IMR-90 (cell line): ENCODE measurements at regions not wholly inside any gene's neighbourhood (a gene's known extent, or its start where the extent isn't known, plus 50 kb on each side); places are given as distances from the start of the nearest gene placed in this dataset.

Experiments used
- ATAC-seq: fragments of 200-7000 bp; cut with Tn5 transposase; 2 replicates; pipeline ENCODE4 v1.9.1; 2020; ENCODE audit warnings: low read depth, mild to moderate bottlenecking, moderate library complexity
- BruUV-seq: library from RNA; stranded (reverse); fragments of 400-500 nt; replicated peaks from 2 replicates; lab custom pipeline; 2021; lab: Mats Ljungman, UMichigan
- CTCF ChIA-PET: fragments of 300-600 bp; formaldehyde crosslinking; extraction: SDS; loops from one replicate; lab custom pipeline; 2021; ENCODE audit warnings: antibody characterized with exemption; lab: Yijun Ruan, JAX
- POLR2A ChIA-PET: fragments of 300-600 bp; sonication (Branson Sonifier 250); formaldehyde crosslinking; loops from one replicate; lab custom pipeline; 2022; ENCODE audit warnings: antibody characterized with exemption; ENCODE audit not compliant: unreplicated experiment; lab: Charles Lee
- DNase-seq: peaks from one replicate; pipeline ENCODE4 v3.0.0; 2013
- H2AFZ ChIP-seq: replicated peaks from 2 replicates; pipeline ENCODE3; 2013; ENCODE audit warnings: low read length, mild to moderate bottlenecking; ENCODE audit not compliant: poor library complexity
- H2AK5ac ChIP-seq: 2 replicates; pipeline ENCODE4 v1.6.1; 2013; ENCODE audit warnings: low read depth, low read length, inconsistent platforms
- H2AK9ac ChIP-seq: replicated peaks from 2 replicates; pipeline ENCODE3; 2013; ENCODE audit warnings: mild to moderate bottlenecking, low read depth, low read length, moderate library complexity; ENCODE audit not compliant: poor library complexity
- H2BK120ac ChIP-seq: 2 replicates; pipeline ENCODE4 v1.6.1; 2013; ENCODE audit warnings: low read depth, low read length, inconsistent platforms
- H2BK15ac ChIP-seq: 3 replicates; pipeline ENCODE4 v1.6.1; 2013; ENCODE audit warnings: low read depth, low read length, inconsistent platforms
- H2BK20ac ChIP-seq: 2 replicates; pipeline ENCODE4 v1.6.1; 2013; ENCODE audit warnings: low read depth, mild to moderate bottlenecking, inconsistent platforms, low read length, moderate library complexity
- H2BK5ac ChIP-seq: 2 replicates; pipeline ENCODE4 v1.6.1; 2013; ENCODE audit warnings: mild to moderate bottlenecking, low read depth, low read length, inconsistent platforms; ENCODE audit not compliant: poor library complexity, severe bottlenecking
- H3K14ac ChIP-seq: replicated peaks from 2 replicates; pipeline ENCODE4 v1.6.1; 2013; ENCODE audit warnings: low read depth, low read length, inconsistent platforms
- H3K18ac ChIP-seq: 2 replicates; pipeline ENCODE4 v1.6.1; 2013; ENCODE audit warnings: low read depth, low read length, control low read depth
- H3K23ac ChIP-seq: 2 replicates; pipeline ENCODE4 v1.6.1; 2013; ENCODE audit warnings: low read depth, low read length, inconsistent platforms
- H3K27ac ChIP-seq: 2 replicates; pipeline ENCODE4 v1.5.1; 2013; ENCODE audit warnings: mild to moderate bottlenecking, control low read depth, low read length; ENCODE audit not compliant: insufficient read depth
- H3K27me3 ChIP-seq: 2 replicates; pipeline ENCODE4 v1.6.1; 2013; ENCODE audit warnings: low read length; ENCODE audit not compliant: control insufficient read depth, insufficient read depth
- H3K36me3 ChIP-seq: 2 replicates; pipeline ENCODE4 v1.6.1; 2013; ENCODE audit warnings: low read length, mixed read lengths; ENCODE audit not compliant: control insufficient read depth, insufficient read depth
- H3K4ac ChIP-seq: 2 replicates; pipeline ENCODE4 v1.6.1; 2013; ENCODE audit warnings: low read depth, low read length, inconsistent platforms
- H3K4me1 ChIP-seq: 2 replicates; pipeline ENCODE4 v1.6.1; 2013; ENCODE audit warnings: low read length, mixed read lengths; ENCODE audit not compliant: control insufficient read depth, insufficient read depth
- H3K4me2 ChIP-seq: 2 replicates; pipeline ENCODE4 v1.6.1; 2013; ENCODE audit warnings: low read depth, mild to moderate bottlenecking, control low read depth, low read length, moderate library complexity
- H3K4me3 ChIP-seq: 2 replicates; pipeline ENCODE4 v1.5.1; 2013; ENCODE audit warnings: low read depth, mild to moderate bottlenecking, control low read depth, low read length, moderate library complexity; ENCODE audit not compliant: insufficient read depth
- H3K56ac ChIP-seq: 2 replicates; pipeline ENCODE4 v1.6.1; 2013; ENCODE audit warnings: low read length, inconsistent platforms; ENCODE audit not compliant: insufficient read depth; ENCODE audit errors: extremely low read depth
- H3K79me1 ChIP-seq, 2 experiments: 2 replicates each; pipeline ENCODE4 v1.6.1; 2013; ENCODE audit warnings: low read length in 2 of 2, inconsistent platforms in 1 of 2, low read depth in 1 of 2
- H3K9ac ChIP-seq: 2 replicates; pipeline ENCODE4 v1.6.1; 2013; ENCODE audit warnings: low read depth, low read length, control low read depth
- H3K9me1 ChIP-seq: 2 replicates; pipeline ENCODE4 v1.6.1; 2013; ENCODE audit warnings: low read length, inconsistent platforms; ENCODE audit not compliant: insufficient read depth
- H3K9me3 ChIP-seq: 2 replicates; pipeline ENCODE4 v1.6.1; 2013; ENCODE audit warnings: low read length; ENCODE audit not compliant: control insufficient read depth, insufficient read depth
- H4K20me1 ChIP-seq: 2 replicates; pipeline ENCODE4 v1.6.1; 2013; ENCODE audit warnings: low read length, inconsistent platforms; ENCODE audit not compliant: insufficient read depth
- H4K5ac ChIP-seq: 2 replicates; pipeline ENCODE4 v1.6.1; 2013; ENCODE audit warnings: mild to moderate bottlenecking, low read depth, low read length, control low read depth
- H4K8ac ChIP-seq, 2 experiments: 2 replicates each; pipeline ENCODE4 v1.6.1; 2013; ENCODE audit warnings: low read depth in 2 of 2, low read length in 2 of 2, control low read depth in 1 of 2, inconsistent platforms in 1 of 2
- H4K91ac ChIP-seq: 2 replicates; pipeline ENCODE4 v1.6.1; 2013; ENCODE audit warnings: low read depth, low read length, inconsistent platforms; ENCODE audit not compliant: insufficient read depth
- MXI1 ChIP-seq: IDR thresholded peaks from 2 replicates; pipeline ENCODE4 v1.6.1; 2012; ENCODE audit warnings: low read depth, mild to moderate bottlenecking, low read length, moderate library complexity, borderline replicate concordance
- WGBS, 2 experiments: methylation state at CpG; one replicate each; pipeline versions ENCODE4 v1.1.5 to v1.1.7; 2013; ENCODE audit warnings: missing lambda C conversion rate in 2 of 2; ENCODE audit not compliant: insufficient read length in 1 of 2; ENCODE audit errors: extremely low coverage in 2 of 2; 5-methylcytosine and 5-hydroxymethylcytosine counted together
- dilution Hi-C: fragments of 300-500 bp; cut with HindIII; formaldehyde crosslinking; loops from one replicate; pipeline ENCODE4 v1.14.3; 2018; ENCODE audit warnings: low sequenced_read_pairs; ENCODE audit not compliant: unreplicated experiment
- in situ Hi-C: fragments of 300-500 bp; cut with MboI; formaldehyde crosslinking; loops from 3 replicates; pipeline ENCODE4 v1.14.3; 2019; ENCODE audit warnings: low sequenced_read_pairs, inconsistent platforms, mixed read lengths
- intact Hi-C: fragments of 100-400 bp; cut with micrococcal nuclease; formaldehyde crosslinking; loops from 2 replicates; pipeline ENCODE4 v1.10.0; 2022

GRCh38 chr2:142782942-142783443 lies 94.5 kb upstream of the KYNU start:
- Histone ChIP-seq H4K8ac (no peak overlapping the region), H3K14ac (no peak overlapping the region), H3K4ac (no peak overlapping the region), H2BK15ac (no peak overlapping the region), H3K18ac (no peak overlapping the region), H2AK5ac (no peak overlapping the region), H3K9me1 (no peaks in the 10 kb centered on the region), H2AFZ (no peak overlapping the region), H3K36me3 (no peaks in the 10 kb centered on the region), H4K5ac (no peak overlapping the region), H3K4me3 (no peak overlapping the region), H2BK5ac (no peak overlapping the region), H3K56ac (no peak overlapping the region), H2AK9ac (no peak overlapping the region), H3K4me2 (no peak overlapping the region), H4K20me1 (no peaks in the 10 kb centered on the region), H3K9ac (no peak overlapping the region), H3K27me3 (no peaks in the 10 kb centered on the region; the same call in 1 of the 2 replicates), H4K91ac (no peak overlapping the region), H3K27ac (no peak overlapping the region), H3K9me3 (no peaks in the 10 kb centered on the region), H2BK120ac (no peak overlapping the region), H3K4me1 (no peaks in the 10 kb centered on the region), H3K79me1 (no peaks in the 10 kb centered on the region), H3K23ac (no peak overlapping the region), H2BK20ac (no peak overlapping the region)
- dilution Hi-C loops = no loop called here
- ChIA-PET CTCF (no interaction called here), POLR2A (no interaction called here)
- no CpG with 5 or more reads among the region's 4 CpGs for WGBS, 2 experiments
- ATAC-seq (no peak), DNase-seq (no peak)
- BruUV-seq = no TSS peak
- no peak for TF ChIP-seq MXI1
- intact Hi-C loops = no loop called here
- in situ Hi-C loops = no loop called here
